H9 (cell line): ENCODE measurements at regions not wholly inside any gene's neighbourhood (a gene's known extent, or its start where the extent isn't known, plus 50 kb on each side); places are given as distances from the start of the nearest gene placed in this dataset.

Experiments
- DNase-seq: peaks from one replicate; pipeline ENCODE4 v3.0.0-alpha.2; 2017
- H2AFZ ChIP-seq: one replicate; pipeline ENCODE4 v1.6.1; 2013; ENCODE audit warnings: mild to moderate bottlenecking, low read length, control low read depth, moderate library complexity
- H2AK5ac ChIP-seq: 2 replicates; pipeline ENCODE4 v1.6.1; 2013; ENCODE audit warnings: low read length, control low read depth, mixed read lengths; ENCODE audit not compliant: insufficient read length
- H2BK120ac ChIP-seq: one replicate; pipeline ENCODE4 v1.6.1; 2013; ENCODE audit warnings: low read depth, mild to moderate bottlenecking, low read length, control low read depth, inconsistent platforms; ENCODE audit not compliant: poor library complexity, severe bottlenecking
- H2BK12ac ChIP-seq: 2 replicates; pipeline ENCODE4 v1.6.1; 2013; ENCODE audit warnings: low read length, control low read depth, mixed read lengths, low read depth; ENCODE audit not compliant: insufficient read length
- H2BK15ac ChIP-seq: 2 replicates; pipeline ENCODE4 v1.6.1; 2013; ENCODE audit warnings: low read depth, low read length, control low read depth
- H2BK20ac ChIP-seq: one replicate; pipeline ENCODE4 v1.6.1; 2013; ENCODE audit warnings: low read depth, mild to moderate bottlenecking, low read length, control low read depth, inconsistent platforms; ENCODE audit not compliant: poor library complexity, severe bottlenecking
- H2BK5ac ChIP-seq: 2 replicates; pipeline ENCODE4 v1.6.1; 2013; ENCODE audit warnings: low read length, control low read depth, mixed read lengths; ENCODE audit not compliant: insufficient read length
- H3K14ac ChIP-seq: 2 replicates; pipeline ENCODE4 v1.6.1; 2013; ENCODE audit warnings: low read length, control low read depth; ENCODE audit not compliant: insufficient read depth
- H3K18ac ChIP-seq: 2 replicates; pipeline ENCODE4 v1.6.1; 2013; ENCODE audit warnings: low read depth, mild to moderate bottlenecking, mixed read lengths, low read length, control low read depth; ENCODE audit not compliant: insufficient read length
- H3K23ac ChIP-seq: 2 replicates; pipeline ENCODE4 v1.6.1; 2013; ENCODE audit warnings: low read length, control low read depth, mixed read lengths, low read depth; ENCODE audit not compliant: insufficient read length
- H3K23me2 ChIP-seq: 2 replicates; pipeline ENCODE4 v1.6.1; 2013; ENCODE audit warnings: low read depth, mild to moderate bottlenecking, mixed read lengths, low read length, control low read depth; ENCODE audit not compliant: insufficient read length, poor library complexity, severe bottlenecking
- H3K27ac ChIP-seq: 2 replicates; pipeline ENCODE4 v1.5.1; 2013; ENCODE audit warnings: low read length, control low read depth, mixed read lengths, low read depth; ENCODE audit not compliant: insufficient read length
- H3K27me3 ChIP-seq: 2 replicates; pipeline ENCODE4 v1.6.1; 2013; ENCODE audit warnings: low read length, control low read depth, inconsistent platforms; ENCODE audit not compliant: insufficient read depth
- H3K4ac ChIP-seq: 2 replicates; pipeline ENCODE4 v1.6.1; 2013; ENCODE audit warnings: low read depth, mild to moderate bottlenecking, control low read depth, inconsistent platforms, low read length, moderate library complexity
- H3K4me1 ChIP-seq: 2 replicates; pipeline ENCODE4 v1.6.1; 2013; ENCODE audit warnings: low read length, control low read depth, inconsistent platforms; ENCODE audit not compliant: insufficient read depth
- H3K4me2 ChIP-seq: 2 replicates; pipeline ENCODE4 v1.6.1; 2013; ENCODE audit warnings: low read length, control low read depth, mixed read lengths; ENCODE audit not compliant: insufficient read length, insufficient read depth
- H3K56ac ChIP-seq: 2 replicates; pipeline ENCODE4 v1.6.1; 2013; ENCODE audit warnings: low read depth, mild to moderate bottlenecking, mixed read lengths, low read length, control low read depth; ENCODE audit not compliant: insufficient read length
- H3K79me1 ChIP-seq: 2 replicates; pipeline ENCODE4 v1.6.1; 2013; ENCODE audit warnings: low read depth, mild to moderate bottlenecking, moderate library complexity, low read length, control low read depth, inconsistent platforms; ENCODE audit not compliant: insufficient read depth, poor library complexity, severe bottlenecking
- H3K79me2 ChIP-seq: 2 replicates; pipeline ENCODE4 v1.6.1; 2013; ENCODE audit warnings: low read length, control low read depth, inconsistent platforms; ENCODE audit not compliant: insufficient read depth
- H3K9ac ChIP-seq: 2 replicates; pipeline ENCODE4 v1.6.1; 2013; ENCODE audit warnings: low read length, control low read depth, mixed read lengths; ENCODE audit not compliant: insufficient read length; ENCODE audit errors: extremely low read depth
- H3K9me3 ChIP-seq: one replicate; pipeline ENCODE4 v1.6.1; 2013; ENCODE audit warnings: low read depth, low read length, inconsistent platforms; ENCODE audit not compliant: control insufficient read depth
- H3T11ph ChIP-seq: one replicate; pipeline ENCODE4 v1.6.1; 2013; ENCODE audit warnings: mild to moderate bottlenecking, low read length, control low read depth, inconsistent platforms
- H4K20me1 ChIP-seq: one replicate; pipeline ENCODE4 v1.6.1; 2013; ENCODE audit not compliant: control insufficient read depth, insufficient read length, insufficient read depth
- H4K5ac ChIP-seq: 2 replicates; pipeline ENCODE4 v1.6.1; 2013; ENCODE audit warnings: low read depth, mild to moderate bottlenecking, mixed read lengths, low read length, control low read depth; ENCODE audit not compliant: insufficient read length
- H4K8ac ChIP-seq: replicated peaks from 2 replicates; pipeline ENCODE4 v1.6.1; 2013; ENCODE audit warnings: low read length, control low read depth, mixed read lengths, low read depth; ENCODE audit not compliant: insufficient read length
- H4K91ac ChIP-seq: 2 replicates; pipeline ENCODE4 v1.6.1; 2013; ENCODE audit warnings: low read depth, mild to moderate bottlenecking, moderate library complexity, mixed read lengths, low read length, control low read depth; ENCODE audit not compliant: insufficient read length
- H3K27ac Mint-ChIP-seq, 3 experiments: 2 replicates in 2 of 3; 3 replicates in 1 of 3; pipeline ENCODE4 v1.8.0; 2020 to 2021; ENCODE audit warnings: mixed read lengths in 3 of 3, mild to moderate bottlenecking in 1 of 3, moderate library complexity in 1 of 3
- H3K27me3 Mint-ChIP-seq: 2 replicates; pipeline ENCODE4 v1.8.0; 2021; ENCODE audit warnings: low read depth, mild to moderate bottlenecking, moderate library complexity, mixed read lengths
- H3K36me3 Mint-ChIP-seq, 3 experiments: 2 replicates in 2 of 3; 3 replicates in 1 of 3; pipeline ENCODE4 v1.8.0; 2020 to 2021; ENCODE audit warnings: low read depth in 3 of 3, mixed read lengths in 3 of 3; ENCODE audit not compliant: insufficient read depth in 1 of 3
- H3K4me1 Mint-ChIP-seq, 2 experiments: 2 replicates each; pipeline ENCODE4 v1.8.0; 2020; ENCODE audit warnings: mixed read lengths in 2 of 2
- H3K4me3 Mint-ChIP-seq, 2 experiments: 2 replicates in 1 of 2; 3 replicates in 1 of 2; pipeline ENCODE4 v1.8.0; 2020 to 2021; ENCODE audit warnings: mild to moderate bottlenecking in 2 of 2, mixed read lengths in 2 of 2, moderate library complexity in 1 of 2
- H3K9me3 Mint-ChIP-seq, 2 experiments: 2 replicates in 1 of 2; 3 replicates in 1 of 2; pipeline ENCODE4 v1.8.0; 2020; ENCODE audit warnings: mild to moderate bottlenecking in 2 of 2, mixed read lengths in 2 of 2, moderate library complexity in 1 of 2
- CTCF ChIP-seq: fragments of 200-600 bp; sonication (generic); conservative IDR thresholded peaks from 3 replicates; pipeline ENCODE4 v1.8.0; 2021; ENCODE audit warnings: antibody characterized with exemption, mild to moderate bottlenecking
- WGBS: extraction: QIAGEN DNeasy Blood & Tissue Kit; methylation state at CpG from one replicate; pipeline ENCODE4 v1.1.7; 2013; ENCODE audit warnings: missing lambda C conversion rate, low lambda C conversion rate, mixed read lengths; ENCODE audit not compliant: insufficient read length; ENCODE audit errors: extremely low coverage; 5-methylcytosine and 5-hydroxymethylcytosine counted together

- no peak for DNase-seq
- no peaks in the 10 kb centered on the region for H4K20me1 ChIP-seq
- H3K18ac ChIP-seq: no peak overlapping the region
- no peak overlapping the region for H2BK120ac ChIP-seq
- no peak overlapping the region for H3K9ac ChIP-seq
- no peak overlapping the region for H4K8ac ChIP-seq
- H2BK5ac ChIP-seq: no peak overlapping the region
- no peaks in the 10 kb centered on the region for H3K27me3 ChIP-seq
- no peak overlapping the region for H3K4me2 ChIP-seq
- peaks cover 0 to 3% of the 10 kb centered on the region in 2 experiments; a peak in 2 of 5 replicates for H3K9me3 Mint-ChIP-seq
- H2BK20ac ChIP-seq: no peak overlapping the region
- H3T11ph ChIP-seq: no peak overlapping the region
- H3K9me3 ChIP-seq: no peaks in the 10 kb centered on the region
- no peaks in the 10 kb centered on the region for H3K79me1 ChIP-seq
- no peak overlapping the region for H4K5ac ChIP-seq
- no peak overlapping the region for H3K27ac Mint-ChIP-seq
- WGBS: no CpG with 5 or more reads among the region's 4 CpGs
- H3K56ac ChIP-seq: no peak overlapping the region
- H2BK15ac ChIP-seq: no peak overlapping the region
- no peaks in the 10 kb centered on the region for H3K79me2 ChIP-seq
- H3K27me3 Mint-ChIP-seq: no peaks in the 10 kb centered on the region
- H2AFZ ChIP-seq: no peak overlapping the region
- H3K27ac ChIP-seq: no peak overlapping the region
- peaks cover 25 to 28% of the 10 kb centered on the region in 2 experiments for H3K4me1 Mint-ChIP-seq
- no peak overlapping the region for H2BK12ac ChIP-seq
- no peak overlapping the region for H3K4me3 Mint-ChIP-seq
- no peaks in the 10 kb centered on the region; a peak in 1 of 7 replicates for H3K36me3 Mint-ChIP-seq
- H3K23me2 ChIP-seq: no peaks in the 10 kb centered on the region
- H3K4ac ChIP-seq: no peak overlapping the region
- H3K4me1 ChIP-seq: peaks cover 5% of the 10 kb centered on the region; the same call in 1 of the 2 replicates
- no peak overlapping the region for H2AK5ac ChIP-seq
- no peak for TF ChIP-seq CTCF
- no peak overlapping the region for H3K14ac ChIP-seq
- H3K23ac ChIP-seq: no peak overlapping the region
- H4K91ac ChIP-seq: no peak overlapping the region
Observed at GRCh38 chr5:68411161-68411560, 195.6 kb downstream of the PIK3R1 start.
